Nephron (organoid): ENCODE measurements at regions not wholly inside any gene's neighbourhood (a gene's known extent, or its start where the extent isn't known, plus 50 kb on each side); places are given as distances from the start of the nearest gene placed in this dataset.
"Not testable (repeated sequence)": the region's sequence is repeated elsewhere in the genome, so short reads cannot be mapped to it uniquely, and the experiment has no call there.

ENCODE experiments used
- H3K27ac Mint-ChIP-seq, 3 experiments: 2 replicates each; pipeline ENCODE4 v1.8.0; 2020; ENCODE audit warnings: mixed read lengths in 3 of 3, mild to moderate bottlenecking in 2 of 3, moderate library complexity in 1 of 3
- H3K27me3 Mint-ChIP-seq: 2 replicates; pipeline ENCODE4 v1.8.0; 2021; ENCODE audit warnings: low read depth, mild to moderate bottlenecking, moderate library complexity, mixed read lengths
- H3K36me3 Mint-ChIP-seq: 2 replicates; pipeline ENCODE4 v1.8.0; 2020; ENCODE audit warnings: low read depth, mixed read lengths
- H3K4me1 Mint-ChIP-seq: 2 replicates; pipeline ENCODE4 v1.8.0; 2020; ENCODE audit warnings: mixed read lengths
- H3K4me3 Mint-ChIP-seq, 3 experiments: 2 replicates each; pipeline ENCODE4 v1.8.0; 2020; ENCODE audit warnings: mild to moderate bottlenecking in 3 of 3, mixed read lengths in 3 of 3, moderate library complexity in 2 of 3
- H3K9me3 Mint-ChIP-seq: 2 replicates; pipeline ENCODE4 v1.8.0; 2020; ENCODE audit warnings: mixed read lengths
- TF ChIP-seq, protein P1 (sequence below), 3 experiments: fragments of 200-600 bp; sonication (generic); IDR thresholded peaks; one replicate each; pipeline ENCODE4 v1.5.0; 2021; ENCODE audit warnings: antibody characterized with exemption in 3 of 3; ENCODE audit not compliant: unreplicated experiment in 3 of 3

DNA sequence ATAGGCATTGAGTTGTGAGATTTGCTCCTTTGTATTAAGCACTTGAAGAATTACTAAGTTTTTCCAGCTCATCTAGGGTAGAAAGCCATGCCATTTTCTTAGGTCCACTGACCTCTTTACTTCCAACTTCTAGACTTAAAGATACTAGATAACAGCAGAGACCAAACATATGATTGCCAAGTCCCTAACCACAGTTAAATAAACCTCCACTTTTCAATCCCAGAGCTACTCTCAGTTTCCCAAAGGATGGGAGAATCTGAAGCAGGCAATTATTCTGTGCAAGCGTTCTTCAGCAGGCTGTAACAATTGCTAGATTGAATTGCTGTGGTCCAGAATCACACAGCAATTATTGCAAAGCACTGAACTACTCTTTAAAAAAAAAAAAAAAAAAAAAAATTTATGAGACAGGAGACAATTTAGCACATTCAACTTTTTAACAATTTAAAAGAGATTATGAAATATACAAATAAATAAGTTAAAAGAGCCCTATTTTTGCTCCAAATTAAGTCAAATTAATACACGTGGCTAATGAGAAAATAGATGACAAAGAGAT lies 104.0 kb upstream of the PRSS16 start:
- Mint-ChIP-seq H3K4me1 (peaks cover 34% of the 10 kb centered on the region), H3K9me3 (no peaks in the 10 kb centered on the region), H3K36me3 (peaks cover 4% of the 10 kb centered on the region), H3K4me3 (peak overlapping the region in 2 of 3 experiments; percentile 59 to 73), H3K27ac (peak overlapping the region; percentile 73 to 88 (median 88)), H3K27me3 (no peaks in the 10 kb centered on the region)
- TF ChIP-seq, protein P1, sequence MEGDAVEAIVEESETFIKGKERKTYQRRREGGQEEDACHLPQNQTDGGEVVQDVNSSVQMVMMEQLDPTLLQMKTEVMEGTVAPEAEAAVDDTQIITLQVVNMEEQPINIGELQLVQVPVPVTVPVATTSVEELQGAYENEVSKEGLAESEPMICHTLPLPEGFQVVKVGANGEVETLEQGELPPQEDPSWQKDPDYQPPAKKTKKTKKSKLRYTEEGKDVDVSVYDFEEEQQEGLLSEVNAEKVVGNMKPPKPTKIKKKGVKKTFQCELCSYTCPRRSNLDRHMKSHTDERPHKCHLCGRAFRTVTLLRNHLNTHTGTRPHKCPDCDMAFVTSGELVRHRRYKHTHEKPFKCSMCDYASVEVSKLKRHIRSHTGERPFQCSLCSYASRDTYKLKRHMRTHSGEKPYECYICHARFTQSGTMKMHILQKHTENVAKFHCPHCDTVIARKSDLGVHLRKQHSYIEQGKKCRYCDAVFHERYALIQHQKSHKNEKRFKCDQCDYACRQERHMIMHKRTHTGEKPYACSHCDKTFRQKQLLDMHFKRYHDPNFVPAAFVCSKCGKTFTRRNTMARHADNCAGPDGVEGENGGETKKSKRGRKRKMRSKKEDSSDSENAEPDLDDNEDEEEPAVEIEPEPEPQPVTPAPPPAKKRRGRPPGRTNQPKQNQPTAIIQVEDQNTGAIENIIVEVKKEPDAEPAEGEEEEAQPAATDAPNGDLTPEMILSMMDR (IDR thresholded peaks at IDR 0.05; ENCODE audit: unreplicated experiment in 3 of 3) = no peak

DNA sequence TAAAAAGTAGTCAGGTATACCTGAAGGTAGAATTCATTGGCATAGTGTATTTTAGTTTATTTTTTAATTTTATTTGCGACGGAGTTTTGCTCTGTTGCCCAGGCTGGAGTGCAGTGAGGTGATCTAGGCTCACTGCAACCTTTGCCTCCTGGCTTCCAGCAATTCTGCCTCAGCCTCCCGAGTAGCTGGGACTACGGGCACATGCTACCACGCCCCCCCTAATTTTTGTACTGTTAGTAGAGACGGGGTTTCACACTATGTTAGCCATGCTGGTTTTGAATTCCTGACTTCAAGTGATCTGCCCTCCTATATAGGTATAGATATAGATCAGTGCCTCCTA lies 102.8 kb upstream of the PRSS16 start:
- H3K4me3 Mint-ChIP-seq = no peak overlapping the region
- TF ChIP-seq, protein P1 (IDR thresholded peaks at IDR 0.05; ENCODE audit: unreplicated experiment in 3 of 3) = no peak

DNA sequence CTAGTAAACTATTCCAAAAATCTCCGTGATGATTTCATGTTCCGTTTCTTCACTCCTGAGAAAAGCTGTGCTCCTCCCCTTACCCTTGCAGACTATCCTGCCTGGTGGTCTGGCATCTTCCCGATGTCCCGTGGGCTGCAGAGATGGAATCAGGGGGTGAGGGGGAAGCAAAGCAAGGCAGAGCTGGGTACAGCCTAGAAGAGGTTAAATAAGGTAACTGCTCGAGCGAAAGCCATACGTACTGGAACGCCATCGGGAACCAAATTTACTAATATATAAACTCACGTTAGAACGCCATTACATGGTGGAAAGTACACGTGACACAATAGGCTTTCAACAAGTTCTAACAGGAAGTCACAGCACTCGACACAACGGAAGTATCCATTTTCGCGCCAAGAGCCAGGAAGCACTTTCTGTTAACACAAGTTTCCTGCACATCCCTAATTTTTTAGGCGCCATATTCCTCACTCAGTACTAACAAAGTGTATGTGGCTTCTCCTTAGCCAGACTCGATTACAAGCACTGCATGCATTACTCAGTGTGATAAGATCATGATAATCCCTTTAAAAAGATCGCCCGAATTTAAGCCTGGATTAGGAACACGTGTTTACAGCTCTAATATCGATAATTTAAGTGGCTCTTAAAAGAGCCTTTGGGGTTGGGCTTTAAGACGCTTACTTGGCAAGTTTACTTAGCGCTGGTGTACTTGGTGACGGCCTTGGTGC lies 101.6 kb upstream of the PRSS16 start:
- Mint-ChIP-seq H3K9me3 (no peaks in the 10 kb centered on the region), H3K27me3 (no peaks in the 10 kb centered on the region), H3K4me3 (no peak overlapping the region), H3K27ac (no peak overlapping the region), H3K4me1 (peaks cover 21% of the 10 kb centered on the region), H3K36me3 (peaks cover 4% of the 10 kb centered on the region)
- TF ChIP-seq, protein P1 (IDR thresholded peaks at IDR 0.05; ENCODE audit: unreplicated experiment in 3 of 3) = no peak

More for the DNA sequence above, 102.8 kb upstream of the PRSS16 start:
- Mint-ChIP-seq H3K9me3 (no peaks in the 10 kb centered on the region), H3K27ac (no peak overlapping the region), H3K27me3 (no peaks in the 10 kb centered on the region), H3K36me3 (peaks cover 4% of the 10 kb centered on the region), H3K4me1 (peaks cover 30% of the 10 kb centered on the region)

DNA sequence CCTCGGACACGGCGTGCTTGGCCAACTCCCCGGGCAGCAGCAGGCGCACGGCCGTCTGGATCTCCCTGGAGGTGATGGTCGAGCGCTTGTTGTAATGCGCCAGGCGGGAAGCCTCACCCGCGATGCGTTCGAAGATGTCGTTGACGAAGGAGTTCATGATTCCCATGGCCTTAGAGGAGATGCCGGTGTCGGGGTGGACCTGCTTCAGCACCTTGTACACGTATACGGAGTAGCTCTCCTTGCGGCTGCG lies 101.1 kb upstream of the PRSS16 start:
- not testable (repeated sequence) for H3K27me3 Mint-ChIP-seq, H3K27ac Mint-ChIP-seq, H3K36me3 Mint-ChIP-seq, H3K9me3 Mint-ChIP-seq, H3K4me3 Mint-ChIP-seq
- peaks cover 16% of the 10 kb centered on the region for H3K4me1 Mint-ChIP-seq

DNA sequence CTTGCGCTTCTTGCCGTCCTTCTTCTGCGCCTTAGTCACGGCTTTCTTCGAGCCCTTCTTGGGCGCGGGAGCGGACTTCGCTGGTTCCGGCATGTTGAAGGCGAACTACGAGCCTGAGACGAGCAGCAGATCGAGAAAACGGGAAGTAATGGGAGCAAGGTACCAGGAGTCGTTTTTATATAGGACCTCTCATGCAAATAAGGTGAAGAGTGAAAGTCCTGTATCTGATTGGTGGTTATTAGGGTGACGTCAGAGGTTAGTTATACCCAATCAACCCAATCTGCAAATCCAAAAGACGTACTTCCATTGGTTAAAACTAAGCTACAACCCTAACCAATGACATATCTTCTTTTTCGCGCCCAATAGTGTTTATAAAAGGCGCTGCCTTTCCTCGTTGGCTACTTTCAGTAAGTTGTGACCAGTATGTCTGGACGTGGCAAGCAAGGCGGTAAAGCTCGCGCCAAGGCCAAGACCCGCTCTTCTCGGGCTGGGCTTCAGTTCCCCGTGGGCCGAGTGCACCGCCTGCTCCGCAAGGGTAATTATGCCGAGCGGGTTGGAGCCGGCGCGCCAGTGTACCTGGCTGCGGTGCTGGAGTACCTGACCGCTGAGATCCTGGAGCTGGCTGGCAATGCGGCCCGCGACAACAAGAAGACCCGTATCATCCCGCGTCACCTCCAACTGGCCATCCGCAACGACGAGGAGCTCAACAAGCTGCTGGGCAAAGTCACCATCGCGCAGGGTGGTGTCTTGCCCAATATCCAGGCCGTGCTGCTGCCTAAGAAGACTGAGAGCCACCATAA lies 100.6 kb upstream of the PRSS16 start:
- Mint-ChIP-seq H3K4me3 (no peak overlapping the region), H3K9me3 (no peaks in the 10 kb centered on the region), H3K4me1 (peaks cover 11% of the 10 kb centered on the region), H3K36me3 (peaks cover 4% of the 10 kb centered on the region), H3K27ac (no peak overlapping the region), H3K27me3 (no peaks in the 10 kb centered on the region)
- TF ChIP-seq, protein P1 (IDR thresholded peaks at IDR 0.05; ENCODE audit: unreplicated experiment in 3 of 3) = no peak

DNA sequence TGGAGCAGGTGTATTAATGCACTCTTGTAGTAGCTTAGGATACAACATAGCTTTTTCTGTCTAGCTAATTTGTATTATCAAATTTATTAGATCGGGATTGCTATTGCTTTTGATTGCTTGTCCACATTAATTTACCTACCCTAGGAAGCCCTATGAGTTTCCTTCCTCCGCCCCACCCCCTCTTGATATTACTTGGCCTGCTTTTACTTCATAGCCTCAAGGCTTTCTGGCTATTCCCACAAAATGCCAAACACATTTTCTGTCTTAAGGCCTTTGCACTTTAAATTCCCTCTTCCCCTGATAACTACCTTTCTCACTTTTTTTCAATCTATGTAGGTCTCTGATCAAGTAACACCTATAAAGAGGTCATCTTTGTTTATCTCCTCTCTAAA lies 99.1 kb upstream of the PRSS16 start:
- Mint-ChIP-seq H3K4me1 (peaks cover 8% of the 10 kb centered on the region), H3K27ac (peak overlapping the region; percentile 61 to 82 (median 64)), H3K36me3 (peaks cover 2% of the 10 kb centered on the region), H3K4me3 (peak overlapping the region in 1 of 3 experiments; percentile 79), H3K27me3 (no peaks in the 10 kb centered on the region), H3K9me3 (no peaks in the 10 kb centered on the region)
- TF ChIP-seq, protein P1 (IDR thresholded peaks at IDR 0.05; ENCODE audit: unreplicated experiment in 3 of 3) = no peak
